H1 (cell line): ENCODE measurements at regions not wholly inside any gene's neighbourhood (a gene's known extent, or its start where the extent isn't known, plus 50 kb on each side); places are given as distances from the start of the nearest gene placed in this dataset.

Source experiments
- CTCF ChIP-seq, 3 experiments: IDR thresholded peaks; 1 replicate in 2 of 3; 2 replicates in 1 of 3; pipeline versions ENCODE4 v1.5.1 to v1.6.1; 2011; ENCODE audit warnings: low read length in 3 of 3, mild to moderate bottlenecking in 3 of 3, inconsistent platforms in 2 of 3, low read depth in 1 of 3, moderate library complexity in 1 of 3; ENCODE audit not compliant: insufficient read depth in 1 of 3; ENCODE audit errors: control extremely low read depth in 1 of 3
- GTF2F1 ChIP-seq: IDR thresholded peaks from 2 replicates; pipeline ENCODE4 v1.6.1; 2012; ENCODE audit warnings: low read depth, low read length, improper control_type of control experiment, borderline replicate concordance
- POLR2A ChIP-seq, 2 experiments: IDR thresholded peaks; 1 replicate in 1 of 2; 2 replicates in 1 of 2; pipeline ENCODE4 v1.6.1; 2011; ENCODE audit warnings: low read depth in 2 of 2, low read length in 2 of 2, mild to moderate bottlenecking in 2 of 2; ENCODE audit errors: control extremely low read depth in 1 of 2

- no peak for TF ChIP-seq GTF2F1
- no peak for TF ChIP-seq CTCF (IDR thresholded peaks at IDR 0.05; ENCODE audit: control extremely low read depth in 1 of 3, insufficient read depth in 1 of 3, low read depth in 1 of 3, low read length in 3 of 3)
- no peak for TF ChIP-seq POLR2A (IDR thresholded peaks at IDR 0.05; ENCODE audit: control extremely low read depth in 1 of 2, low read depth in 2 of 2, low read length in 2 of 2)
These were observed 222.0 kb upstream of the STK26 start for GRCh38 chrX:131801066-131801465.
